Neuronal stem cell (in vitro differentiated cells): ENCODE measurements at regions not wholly inside any gene's neighbourhood (a gene's known extent, or its start where the extent isn't known, plus 50 kb on each side); places are given as distances from the start of the nearest gene placed in this dataset.

ENCODE experiments used
- DNase-seq: peaks from one replicate; pipeline ENCODE4 v3.0.0-alpha.2; 2013; ENCODE audit warnings: low spot score
- H2AFZ ChIP-seq: one replicate; pipeline ENCODE4 v1.6.1; 2013; ENCODE audit warnings: mild to moderate bottlenecking, low read length, inconsistent platforms
- H2AK5ac ChIP-seq: 2 replicates; pipeline ENCODE4 v1.6.1; 2013; ENCODE audit warnings: low read depth, mild to moderate bottlenecking, inconsistent platforms, low read length, moderate library complexity, mixed read lengths
- H2BK120ac ChIP-seq: 2 replicates; pipeline ENCODE4 v1.6.1; 2013; ENCODE audit warnings: low read depth, mild to moderate bottlenecking, inconsistent platforms, low read length, moderate library complexity, mixed read lengths
- H2BK12ac ChIP-seq: one replicate; pipeline ENCODE4 v1.6.1; 2013; ENCODE audit warnings: low read length, inconsistent platforms
- H2BK15ac ChIP-seq: 2 replicates; pipeline ENCODE4 v1.6.1; 2013; ENCODE audit warnings: mild to moderate bottlenecking, low read length, inconsistent platforms, mixed read lengths
- H2BK5ac ChIP-seq: one replicate; pipeline ENCODE4 v1.6.1; 2013; ENCODE audit warnings: inconsistent platforms, mild to moderate bottlenecking, low read length, moderate library complexity
- H3K14ac ChIP-seq: one replicate; pipeline ENCODE4 v1.6.1; 2013; ENCODE audit warnings: low read length, inconsistent platforms
- H3K18ac ChIP-seq: 2 replicates; pipeline ENCODE4 v1.6.1; 2013; ENCODE audit warnings: low read length, inconsistent platforms
- H3K23ac ChIP-seq: 2 replicates; pipeline ENCODE4 v1.6.1; 2013; ENCODE audit warnings: low read depth, mild to moderate bottlenecking, mixed read lengths, low read length, inconsistent platforms; ENCODE audit not compliant: poor library complexity
- H3K27ac ChIP-seq: replicated peaks from 3 replicates; pipeline ENCODE4 v1.5.1; 2013; ENCODE audit warnings: low read length, inconsistent platforms
- H3K27me3 ChIP-seq, 3 experiments: 2 replicates each; pipeline ENCODE4 v1.6.1; 2013; ENCODE audit warnings: low read length in 3 of 3, mild to moderate bottlenecking in 2 of 3, inconsistent platforms in 1 of 3, low read depth in 1 of 3, mixed read lengths in 1 of 3, moderate library complexity in 1 of 3; ENCODE audit not compliant: control insufficient read depth in 3 of 3, insufficient read depth in 3 of 3
- H3K36me3 ChIP-seq, 2 donors: replicated peaks in 1 of 2; 2 replicates each; pipeline ENCODE4 v1.6.1; 2013; ENCODE audit warnings: low read length in 2 of 2; ENCODE audit not compliant: control insufficient read depth in 2 of 2, insufficient read depth in 2 of 2
- H3K4ac ChIP-seq: 2 replicates; pipeline ENCODE4 v1.6.1; 2013; ENCODE audit warnings: inconsistent platforms, mild to moderate bottlenecking, low read length, moderate library complexity
- H3K4me1 ChIP-seq, 2 donors: 1 replicate in 1 of 2; 2 replicates in 1 of 2; pipeline ENCODE4 v1.6.1; 2013; ENCODE audit warnings: low read length in 2 of 2, low read depth in 1 of 2; ENCODE audit not compliant: control insufficient read depth in 2 of 2, insufficient read depth in 1 of 2
- H3K4me2 ChIP-seq: one replicate; pipeline ENCODE4 v1.6.1; 2013; ENCODE audit warnings: mild to moderate bottlenecking, low read length, inconsistent platforms; ENCODE audit not compliant: insufficient read depth, poor library complexity, severe bottlenecking
- H3K4me3 ChIP-seq, 2 donors: 2 replicates each; pipeline ENCODE4 v1.5.1; 2013; ENCODE audit warnings: low read length in 2 of 2, mild to moderate bottlenecking in 2 of 2, inconsistent platforms in 1 of 2, moderate library complexity in 1 of 2
- H3K79me1 ChIP-seq: one replicate; pipeline ENCODE4 v1.6.1; 2013; ENCODE audit warnings: low read depth, mild to moderate bottlenecking, inconsistent platforms, low read length, moderate library complexity
- H3K9ac ChIP-seq: one replicate; pipeline ENCODE4 v1.6.1; 2013; ENCODE audit warnings: mild to moderate bottlenecking, low read depth, low read length, inconsistent platforms; ENCODE audit not compliant: poor library complexity
- H3K9me3 ChIP-seq, 2 donors: replicated peaks in 1 of 2; 2 replicates each; pipeline versions ENCODE3 to v1.6.1; 2013; ENCODE audit warnings: low read length in 2 of 2, mild to moderate bottlenecking in 2 of 2, inconsistent platforms in 1 of 2, low read depth in 1 of 2, mixed read lengths in 1 of 2, moderate library complexity in 1 of 2; ENCODE audit not compliant: control insufficient read depth in 2 of 2, insufficient read depth in 1 of 2
- H4K8ac ChIP-seq: one replicate; pipeline ENCODE4 v1.6.1; 2013; ENCODE audit warnings: low read depth, mild to moderate bottlenecking, inconsistent platforms, low read length, moderate library complexity
- H4K91ac ChIP-seq: one replicate; pipeline ENCODE4 v1.6.1; 2013; ENCODE audit warnings: low read length, low read depth, mild to moderate bottlenecking, inconsistent platforms; ENCODE audit not compliant: poor library complexity
- WGBS, 2 donors: extraction: QIAGEN DNeasy Blood & Tissue Kit; methylation state at CpG; one replicate each; pipeline ENCODE4 v1.1.7; 2013; ENCODE audit warnings: missing lambda C conversion rate in 2 of 2, mixed read lengths in 1 of 2; ENCODE audit not compliant: insufficient read length in 2 of 2, insufficient replicate concordance in 1 of 2; ENCODE audit errors: extremely low coverage in 2 of 2; 5-methylcytosine and 5-hydroxymethylcytosine counted together

DNA sequence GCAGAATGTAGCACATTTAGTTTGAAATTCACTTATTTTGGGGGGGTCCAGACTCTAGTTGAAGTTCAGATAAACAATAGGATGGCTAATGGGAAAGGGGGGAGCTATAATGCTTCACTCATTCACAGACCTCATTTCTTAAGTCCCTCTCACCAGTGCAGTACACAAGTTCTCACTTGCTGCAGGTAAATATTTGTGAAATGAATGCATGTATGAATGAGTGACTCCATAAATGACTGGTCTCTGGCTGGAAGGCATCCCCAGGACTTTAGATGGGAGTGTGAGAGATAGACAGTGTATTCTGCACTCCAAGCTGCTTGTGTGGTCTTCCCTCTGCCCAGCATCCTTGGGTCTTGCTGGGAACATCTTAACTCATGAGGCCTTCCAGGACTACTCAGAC is 169.2 kb downstream of the ZIC5 start:
- Histone ChIP-seq H2BK15ac (no peak overlapping the region), H3K18ac (no peak overlapping the region), H3K79me1 (no peaks in the 10 kb centered on the region)

GRCh38 chr13:99800951-99801350 is 170.6 kb downstream of the ZIC5 start:
- H3K23ac ChIP-seq = no peak overlapping the region
- H2BK5ac ChIP-seq = no peak overlapping the region
- no peak for DNase-seq
- H2BK15ac ChIP-seq = no peak overlapping the region
- H3K18ac ChIP-seq = no peak overlapping the region
- H3K27ac ChIP-seq = no peak overlapping the region
- no peak overlapping the region for H4K8ac ChIP-seq
- no peak overlapping the region for H2BK12ac ChIP-seq
- H3K4me2 ChIP-seq = no peak overlapping the region
- H3K4me3 ChIP-seq = no peak overlapping the region
- peaks cover 7 to 19% of the 10 kb centered on the region in 2 donors for H3K4me1 ChIP-seq
- no peak overlapping the region for H2BK120ac ChIP-seq
- H3K4ac ChIP-seq = no peak overlapping the region
- H3K9me3 ChIP-seq = no peaks in the 10 kb centered on the region
- no peaks in the 10 kb centered on the region for H3K79me1 ChIP-seq
- no peak overlapping the region for H2AFZ ChIP-seq
- no peak overlapping the region for H3K14ac ChIP-seq
- no peak overlapping the region for H4K91ac ChIP-seq
- H3K9ac ChIP-seq = no peak overlapping the region
- no peak overlapping the region for H2AK5ac ChIP-seq
- WGBS, 2 donors = no CpG with 5 or more reads among the region's 4 CpGs
- H3K27me3 ChIP-seq = no peaks in the 10 kb centered on the region
- no peaks in the 10 kb centered on the region for H3K36me3 ChIP-seq

More for the DNA sequence above, 169.2 kb downstream of the ZIC5 start:
- Histone ChIP-seq H4K8ac (no peak overlapping the region), H4K91ac (no peak overlapping the region), H3K27me3 (no peaks in the 10 kb centered on the region), H2AFZ (no peak overlapping the region), H2BK12ac (no peak overlapping the region), H3K4ac (no peak overlapping the region), H3K9ac (no peak overlapping the region), H3K27ac (no peak overlapping the region), H3K4me2 (no peak overlapping the region), H3K36me3 (no peaks in the 10 kb centered on the region), H3K23ac (no peak overlapping the region), H2BK5ac (no peak overlapping the region), H3K4me1 (peaks cover 7 to 19% of the 10 kb centered on the region in 2 donors), H2AK5ac (no peak overlapping the region), H3K9me3 (no peaks in the 10 kb centered on the region), H3K14ac (no peak overlapping the region), H3K4me3 (no peak overlapping the region), H2BK120ac (no peak overlapping the region)
- DNase-seq = no peak

GRCh38 chr13:99800011-99800410 is 171.6 kb downstream of the ZIC5 start:
- H3K27ac ChIP-seq = no peak overlapping the region

GRCh38 chr13:99798756-99799155 is 172.8 kb downstream of the ZIC5 start:
- H3K9me3 ChIP-seq = no peaks in the 10 kb centered on the region
- no CpG with 5 or more reads among the region's 4 CpGs for WGBS, 2 donors
- H2BK12ac ChIP-seq = no peak overlapping the region
- H3K9ac ChIP-seq = no peak overlapping the region
- DNase-seq = no peak
- no peak overlapping the region for H2AFZ ChIP-seq
- no peak overlapping the region for H4K91ac ChIP-seq
- no peak overlapping the region for H2AK5ac ChIP-seq
- H3K27me3 ChIP-seq = no peaks in the 10 kb centered on the region
- no peaks in the 10 kb centered on the region for H3K36me3 ChIP-seq
- no peak overlapping the region for H3K4me2 ChIP-seq
- H2BK15ac ChIP-seq = no peak overlapping the region
- H3K14ac ChIP-seq = no peak overlapping the region
- no peak overlapping the region for H3K4me3 ChIP-seq
- no peak overlapping the region for H3K18ac ChIP-seq
- H3K79me1 ChIP-seq = no peaks in the 10 kb centered on the region
- no peak overlapping the region for H4K8ac ChIP-seq
- H3K4ac ChIP-seq = no peak overlapping the region
- no peak overlapping the region for H3K23ac ChIP-seq
- no peak overlapping the region for H3K27ac ChIP-seq
- no peak overlapping the region for H2BK5ac ChIP-seq
- peaks cover 7 to 9% of the 10 kb centered on the region in 2 donors for H3K4me1 ChIP-seq
- H2BK120ac ChIP-seq = no peak overlapping the region

More at GRCh38 chr13:99800011-99800410, 171.6 kb downstream of the ZIC5 start:
- no peak overlapping the region for H2BK15ac ChIP-seq
- peak overlapping the region; percentile 49 for H2AK5ac ChIP-seq
- H3K18ac ChIP-seq = no peak overlapping the region
- H3K9ac ChIP-seq = no peak overlapping the region
- no peak overlapping the region for H3K23ac ChIP-seq
- H2BK120ac ChIP-seq = no peak overlapping the region
- H2BK5ac ChIP-seq = no peak overlapping the region
- H3K4me2 ChIP-seq = no peak overlapping the region
- no peak overlapping the region for H3K4ac ChIP-seq
- no peak overlapping the region for H2BK12ac ChIP-seq
- DNase-seq = no peak
- no peak overlapping the region for H4K8ac ChIP-seq
- no peaks in the 10 kb centered on the region for H3K79me1 ChIP-seq
- H3K4me3 ChIP-seq = no peak overlapping the region
- H3K36me3 ChIP-seq = no peaks in the 10 kb centered on the region
- H2AFZ ChIP-seq = no peak overlapping the region
- no peaks in the 10 kb centered on the region for H3K9me3 ChIP-seq
- no peak overlapping the region for H3K14ac ChIP-seq
- no CpG with 5 or more reads among the region's 3 CpGs for WGBS, 2 donors
- H4K91ac ChIP-seq = no peak overlapping the region
- no peaks in the 10 kb centered on the region for H3K27me3 ChIP-seq
- peaks cover 7 to 17% of the 10 kb centered on the region in 2 donors for H3K4me1 ChIP-seq
